Adipocyte (in vitro differentiated cells): ENCODE measurements at regions not wholly inside any gene's neighbourhood (a gene's known extent, or its start where the extent isn't known, plus 50 kb on each side); places are given as distances from the start of the nearest gene placed in this dataset.

ENCODE experiments used
- DNase-seq: peaks from one replicate; pipeline ENCODE4 v3.0.0-alpha.2; 2015; ENCODE audit warnings: low read depth
- H3K27me3 ChIP-seq: replicated peaks from 2 replicates; pipeline ENCODE4 v1.7.0; 2013; ENCODE audit warnings: mild to moderate bottlenecking, low read length, moderate library complexity; ENCODE audit not compliant: control insufficient read depth, insufficient read depth
- H3K36me3 ChIP-seq: 2 replicates; pipeline ENCODE4 v1.7.0; 2013; ENCODE audit warnings: low read length, mild to moderate bottlenecking, moderate library complexity; ENCODE audit not compliant: control insufficient read depth, insufficient read depth, severe bottlenecking
- H3K4me1 ChIP-seq: 2 replicates; pipeline ENCODE4 v1.7.0; 2013; ENCODE audit warnings: mild to moderate bottlenecking, low read length, moderate library complexity; ENCODE audit not compliant: control insufficient read depth, insufficient read depth
- H3K4me3 ChIP-seq: 2 replicates; pipeline ENCODE4 v1.7.0; 2013; ENCODE audit warnings: mild to moderate bottlenecking, low read length, moderate library complexity
- H3K9ac ChIP-seq: 2 replicates; pipeline ENCODE4 v1.7.0; 2013; ENCODE audit warnings: mild to moderate bottlenecking, low read length, moderate library complexity
- H3K9me3 ChIP-seq: 2 replicates; pipeline ENCODE4 v1.7.0; 2013; ENCODE audit warnings: mild to moderate bottlenecking, low read length, moderate library complexity; ENCODE audit not compliant: control insufficient read depth

GRCh38 chr6:53446151-53446550, 97.4 kb upstream of the ELOVL5 start:
- DNase-seq = no peak
- peaks cover 10% of the 10 kb centered on the region for H3K9me3 ChIP-seq
- no peak overlapping the region for H3K4me3 ChIP-seq
- H3K4me1 ChIP-seq = peaks cover 15% of the 10 kb centered on the region
- no peak overlapping the region for H3K9ac ChIP-seq
- no peaks in the 10 kb centered on the region for H3K36me3 ChIP-seq
- H3K27me3 ChIP-seq = no peaks in the 10 kb centered on the region

DNA sequence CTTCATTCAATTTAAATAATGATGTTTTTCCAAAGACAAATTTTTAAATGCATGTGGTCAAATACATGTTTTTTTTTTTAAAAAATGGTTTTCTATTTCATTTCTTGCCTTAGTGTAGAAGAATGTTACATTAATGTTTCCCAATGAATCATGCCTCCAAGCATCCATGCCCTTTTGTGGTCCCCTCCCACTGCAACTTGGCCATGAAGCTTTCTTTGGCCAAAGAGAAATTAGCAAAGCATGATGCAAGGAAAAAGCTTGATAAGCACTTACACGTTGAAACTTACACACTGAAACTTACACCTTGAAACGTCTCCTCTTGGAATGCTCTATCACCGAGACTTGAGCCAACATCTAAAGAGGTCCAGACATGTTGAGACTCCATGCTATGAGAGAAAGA, 93.0 kb upstream of the ELOVL5 start:
- Histone ChIP-seq H3K4me3 (peak overlapping the region; percentile 11), H3K9me3 (no peaks in the 10 kb centered on the region), H3K4me1 (peaks cover 55% of the 10 kb centered on the region), H3K9ac (peak overlapping the region; percentile 89), H3K27me3 (no peaks in the 10 kb centered on the region), H3K36me3 (no peaks in the 10 kb centered on the region)
- DNase-seq = peak; percentile 89

DNA sequence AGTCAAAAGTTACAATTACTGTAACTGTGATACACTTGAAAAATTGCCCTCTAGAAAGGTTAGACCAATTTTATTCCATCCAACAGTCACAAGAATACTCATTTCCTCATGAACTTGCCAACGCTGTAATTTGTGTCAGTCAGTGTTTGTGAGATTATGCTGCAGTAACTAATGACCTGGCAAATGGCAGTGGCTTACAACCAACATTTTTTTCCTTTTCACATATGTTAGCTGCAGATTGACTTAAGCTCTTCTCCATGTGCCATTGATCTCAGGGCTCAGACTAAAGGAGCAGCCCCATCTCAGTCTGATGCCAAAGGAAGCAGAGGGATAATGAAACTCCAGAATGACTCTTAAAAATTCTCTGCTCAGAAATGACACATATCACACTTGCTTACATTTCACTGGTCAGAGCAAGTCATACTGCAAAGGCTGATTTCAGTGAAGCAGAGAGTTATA, 92.3 kb upstream of the ELOVL5 start:
- H3K9ac ChIP-seq = peak overlapping the region; percentile 89
- no peaks in the 10 kb centered on the region for H3K9me3 ChIP-seq
- H3K4me3 ChIP-seq = peak overlapping the region; percentile 11
- no peaks in the 10 kb centered on the region for H3K27me3 ChIP-seq
- DNase-seq = peak; percentile 53
- peaks cover 62% of the 10 kb centered on the region for H3K4me1 ChIP-seq
- H3K36me3 ChIP-seq = no peaks in the 10 kb centered on the region

DNA sequence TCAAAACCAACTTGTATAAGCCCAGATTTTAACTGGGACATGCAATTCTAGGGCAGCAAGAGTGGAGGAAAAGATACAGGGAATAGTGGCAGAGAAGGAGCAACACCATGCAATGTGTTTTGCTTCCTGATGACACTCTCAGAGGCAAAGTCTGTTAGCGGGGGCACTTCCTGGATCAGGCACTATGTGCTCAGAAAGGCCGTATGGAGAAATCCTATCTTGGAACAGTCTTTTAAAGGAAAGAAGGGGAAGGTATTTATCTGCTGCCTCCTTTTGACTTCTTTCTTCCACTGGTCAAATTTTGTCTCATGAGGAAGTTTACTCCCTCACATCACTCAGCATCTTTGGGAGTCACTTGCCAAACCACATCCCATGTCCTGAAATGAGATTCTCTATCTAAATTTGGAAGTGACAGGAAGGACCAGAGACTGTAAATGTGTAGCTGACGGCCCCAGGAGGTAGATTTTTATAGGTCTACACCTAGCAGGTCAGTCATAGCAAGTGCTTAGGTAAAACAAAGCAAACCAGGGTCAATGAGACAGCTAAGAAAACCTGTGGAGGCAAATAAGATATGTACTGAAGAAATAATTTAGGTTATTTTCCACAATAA, 91.7 kb upstream of the ELOVL5 start:
- H3K27me3 ChIP-seq = no peaks in the 10 kb centered on the region
- peaks cover 5% of the 10 kb centered on the region for H3K36me3 ChIP-seq
- peak overlapping the region; percentile 89 for H3K9ac ChIP-seq
- H3K9me3 ChIP-seq = no peaks in the 10 kb centered on the region
- peak overlapping the region; percentile 80 for H3K4me3 ChIP-seq
- no peak for DNase-seq
- peaks cover 63% of the 10 kb centered on the region for H3K4me1 ChIP-seq

DNA sequence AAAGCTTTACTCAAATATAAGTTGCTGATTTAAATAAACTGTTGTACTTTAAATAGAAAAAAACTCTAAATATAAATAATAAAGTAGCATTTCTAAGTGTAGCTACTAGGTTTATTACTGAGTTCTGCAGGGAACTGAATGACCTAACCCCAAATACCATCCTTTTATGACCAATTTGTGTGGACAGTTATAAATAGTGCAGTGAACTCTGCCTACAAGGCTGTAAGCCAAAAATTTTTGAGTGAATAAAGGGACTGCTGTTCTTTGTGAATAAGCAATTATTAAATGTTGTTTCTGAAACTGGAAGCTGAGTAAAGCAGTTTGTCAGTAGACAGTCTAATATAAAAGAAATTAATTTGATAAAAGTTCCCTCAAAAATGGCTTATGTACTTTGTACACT, 90.8 kb upstream of the ELOVL5 start:
- peak overlapping the region; percentile 89 for H3K9ac ChIP-seq
- DNase-seq = peak; percentile 69
- H3K4me3 ChIP-seq = peak overlapping the region; percentile 80
- no peaks in the 10 kb centered on the region for H3K27me3 ChIP-seq
- H3K9me3 ChIP-seq = no peaks in the 10 kb centered on the region
- H3K4me1 ChIP-seq = peaks cover 65% of the 10 kb centered on the region
- peaks cover 5% of the 10 kb centered on the region for H3K36me3 ChIP-seq

GRCh38 chr6:53437557-53438202, 88.9 kb upstream of the ELOVL5 start:
- Histone ChIP-seq H3K4me3 (peak overlapping the region; percentile 80), H3K9me3 (no peaks in the 10 kb centered on the region), H3K9ac (peak overlapping the region; percentile 89), H3K27me3 (no peaks in the 10 kb centered on the region), H3K36me3 (peaks cover 5% of the 10 kb centered on the region), H3K4me1 (peaks cover 77% of the 10 kb centered on the region)
- peak; percentile 65 for DNase-seq

DNA sequence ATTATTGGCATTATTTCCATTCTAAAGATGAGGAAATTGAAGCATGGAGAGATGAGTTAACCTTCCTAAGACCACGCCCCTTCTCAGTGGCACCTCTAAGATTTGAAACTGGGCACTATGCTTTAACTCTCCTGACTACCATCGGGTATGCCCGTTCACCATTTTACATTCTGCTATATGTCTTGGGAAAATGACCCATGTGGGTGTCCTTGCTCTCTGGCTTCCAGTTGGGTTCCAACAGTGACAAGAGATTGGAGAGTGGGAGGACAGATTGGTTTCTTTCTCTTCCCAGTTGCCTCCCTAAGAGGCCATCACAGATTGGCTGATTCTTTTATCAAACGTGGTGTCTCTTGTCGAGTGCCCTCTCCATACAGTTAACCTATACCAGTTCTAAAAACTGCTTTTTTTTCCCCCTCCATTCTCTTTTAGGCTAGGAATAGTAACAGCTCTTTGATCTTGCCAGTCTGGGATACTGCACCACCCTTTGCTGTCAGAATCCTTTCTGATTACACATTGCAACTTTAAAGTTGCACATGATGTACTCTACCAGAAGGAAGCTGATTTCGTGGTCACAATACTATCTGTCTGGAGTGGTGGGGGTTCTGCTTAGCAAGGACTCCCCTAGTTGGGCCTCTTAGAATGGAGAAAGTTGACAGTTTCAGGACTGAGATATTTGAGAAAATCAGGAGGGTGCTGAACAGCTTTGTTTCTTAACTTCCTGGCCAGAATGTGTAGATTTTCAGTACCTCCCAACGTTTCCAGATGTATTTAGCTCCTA, 88.0 kb upstream of the ELOVL5 start:
- Histone ChIP-seq H3K27me3 (no peaks in the 10 kb centered on the region), H3K9ac (peak overlapping the region; percentile 89), H3K4me1 (peaks cover 76% of the 10 kb centered on the region), H3K36me3 (peaks cover 10% of the 10 kb centered on the region), H3K4me3 (peak overlapping the region; percentile 80), H3K9me3 (no peaks in the 10 kb centered on the region)
- DNase-seq = peak; percentile 56

- Histone ChIP-seq H3K27me3 (no peaks in the 10 kb centered on the region), H3K4me3 (no peak overlapping the region)
- no peak for DNase-seq
These were observed 85.2 kb upstream of the ELOVL5 start for GRCh38 chr6:53433951-53434285.

GRCh38 chr6:53433261-53433950, 84.7 kb upstream of the ELOVL5 start:
- Histone ChIP-seq H3K36me3 (peaks cover 15% of the 10 kb centered on the region), H3K4me3 (peak overlapping the region; percentile 53), H3K4me1 (peaks cover 55% of the 10 kb centered on the region), H3K9ac (peak overlapping the region; percentile 68), H3K27me3 (no peaks in the 10 kb centered on the region), H3K9me3 (no peaks in the 10 kb centered on the region)
- DNase-seq = no peak

More at GRCh38 chr6:53433951-53434285, 85.2 kb upstream of the ELOVL5 start:
- peaks cover 15% of the 10 kb centered on the region for H3K36me3 ChIP-seq
- H3K9me3 ChIP-seq = no peaks in the 10 kb centered on the region
- H3K4me1 ChIP-seq = peaks cover 60% of the 10 kb centered on the region
- H3K9ac ChIP-seq = peak overlapping the region; percentile 68

DNA sequence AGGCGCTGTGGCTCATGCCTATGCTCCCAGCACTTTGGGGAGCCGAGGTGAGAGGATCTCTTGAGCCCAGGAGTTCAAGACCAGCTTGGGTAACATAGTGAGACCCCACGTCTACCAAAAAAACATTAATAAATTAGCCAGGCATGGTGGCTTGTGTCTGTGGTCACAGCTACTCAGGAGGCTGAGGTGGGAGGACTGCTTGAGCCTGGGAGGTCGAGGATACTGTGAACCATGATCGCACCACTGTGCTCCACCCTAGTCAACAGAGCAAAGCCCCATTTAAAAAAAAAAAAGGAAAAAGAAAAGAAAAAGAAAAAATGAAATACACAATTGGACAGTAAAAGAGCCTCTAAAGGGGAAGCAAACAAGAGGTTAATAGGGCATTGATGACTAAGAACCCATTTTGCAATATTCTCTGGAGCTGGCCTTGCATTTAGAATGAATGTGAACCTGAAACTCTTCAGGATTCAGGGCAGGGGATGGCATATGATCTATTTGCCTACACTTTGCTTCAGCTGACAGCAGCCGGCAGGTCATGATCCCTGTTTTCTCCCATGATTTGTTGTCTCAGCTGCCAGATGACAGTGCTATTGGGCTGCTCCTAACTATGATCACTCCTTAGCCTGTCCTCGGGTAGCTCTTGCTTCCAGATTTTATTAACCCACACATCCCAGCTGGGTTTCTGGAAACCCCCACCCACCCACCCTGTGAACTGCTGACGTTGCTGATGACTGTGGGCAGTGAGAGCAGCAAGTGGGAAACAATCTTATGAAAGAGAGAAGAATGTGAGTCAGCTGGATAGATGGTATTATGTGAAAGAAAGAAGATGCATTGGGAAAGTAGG, 83.8 kb upstream of the ELOVL5 start:
- no peaks in the 10 kb centered on the region for H3K9me3 ChIP-seq
- peaks cover 15% of the 10 kb centered on the region for H3K36me3 ChIP-seq
- H3K27me3 ChIP-seq = no peaks in the 10 kb centered on the region
- peaks cover 49% of the 10 kb centered on the region for H3K4me1 ChIP-seq
- DNase-seq = peak; percentile 85
- H3K9ac ChIP-seq = peak overlapping the region; percentile 68
- peak overlapping the region; percentile 53 for H3K4me3 ChIP-seq
